H9 (cell line): ENCODE measurements at regions not wholly inside any gene's neighbourhood (a gene's known extent, or its start where the extent isn't known, plus 50 kb on each side); places are given as distances from the start of the nearest gene placed in this dataset.

Source experiments
- DNase-seq: peaks from one replicate; pipeline ENCODE4 v3.0.0-alpha.2; 2017
- H2AFZ ChIP-seq: one replicate; pipeline ENCODE4 v1.6.1; 2013; ENCODE audit warnings: mild to moderate bottlenecking, low read length, control low read depth, moderate library complexity
- H2AK5ac ChIP-seq: 2 replicates; pipeline ENCODE4 v1.6.1; 2013; ENCODE audit warnings: low read length, control low read depth, mixed read lengths; ENCODE audit not compliant: insufficient read length
- H2BK120ac ChIP-seq: one replicate; pipeline ENCODE4 v1.6.1; 2013; ENCODE audit warnings: low read depth, mild to moderate bottlenecking, low read length, control low read depth, inconsistent platforms; ENCODE audit not compliant: poor library complexity, severe bottlenecking
- H2BK12ac ChIP-seq: 2 replicates; pipeline ENCODE4 v1.6.1; 2013; ENCODE audit warnings: low read length, control low read depth, mixed read lengths, low read depth; ENCODE audit not compliant: insufficient read length
- H2BK15ac ChIP-seq: 2 replicates; pipeline ENCODE4 v1.6.1; 2013; ENCODE audit warnings: low read depth, low read length, control low read depth
- H2BK20ac ChIP-seq: one replicate; pipeline ENCODE4 v1.6.1; 2013; ENCODE audit warnings: low read depth, mild to moderate bottlenecking, low read length, control low read depth, inconsistent platforms; ENCODE audit not compliant: poor library complexity, severe bottlenecking
- H2BK5ac ChIP-seq: 2 replicates; pipeline ENCODE4 v1.6.1; 2013; ENCODE audit warnings: low read length, control low read depth, mixed read lengths; ENCODE audit not compliant: insufficient read length
- H3K14ac ChIP-seq: 2 replicates; pipeline ENCODE4 v1.6.1; 2013; ENCODE audit warnings: low read length, control low read depth; ENCODE audit not compliant: insufficient read depth
- H3K18ac ChIP-seq: 2 replicates; pipeline ENCODE4 v1.6.1; 2013; ENCODE audit warnings: low read depth, mild to moderate bottlenecking, mixed read lengths, low read length, control low read depth; ENCODE audit not compliant: insufficient read length
- H3K23ac ChIP-seq: 2 replicates; pipeline ENCODE4 v1.6.1; 2013; ENCODE audit warnings: low read length, control low read depth, mixed read lengths, low read depth; ENCODE audit not compliant: insufficient read length
- H3K23me2 ChIP-seq: 2 replicates; pipeline ENCODE4 v1.6.1; 2013; ENCODE audit warnings: low read depth, mild to moderate bottlenecking, mixed read lengths, low read length, control low read depth; ENCODE audit not compliant: insufficient read length, poor library complexity, severe bottlenecking
- H3K27ac ChIP-seq: 2 replicates; pipeline ENCODE4 v1.5.1; 2013; ENCODE audit warnings: low read length, control low read depth, mixed read lengths, low read depth; ENCODE audit not compliant: insufficient read length
- H3K27me3 ChIP-seq: 2 replicates; pipeline ENCODE4 v1.6.1; 2013; ENCODE audit warnings: low read length, control low read depth, inconsistent platforms; ENCODE audit not compliant: insufficient read depth
- H3K4ac ChIP-seq: 2 replicates; pipeline ENCODE4 v1.6.1; 2013; ENCODE audit warnings: low read depth, mild to moderate bottlenecking, control low read depth, inconsistent platforms, low read length, moderate library complexity
- H3K4me1 ChIP-seq: 2 replicates; pipeline ENCODE4 v1.6.1; 2013; ENCODE audit warnings: low read length, control low read depth, inconsistent platforms; ENCODE audit not compliant: insufficient read depth
- H3K4me2 ChIP-seq: 2 replicates; pipeline ENCODE4 v1.6.1; 2013; ENCODE audit warnings: low read length, control low read depth, mixed read lengths; ENCODE audit not compliant: insufficient read length, insufficient read depth
- H3K56ac ChIP-seq: 2 replicates; pipeline ENCODE4 v1.6.1; 2013; ENCODE audit warnings: low read depth, mild to moderate bottlenecking, mixed read lengths, low read length, control low read depth; ENCODE audit not compliant: insufficient read length
- H3K79me1 ChIP-seq: 2 replicates; pipeline ENCODE4 v1.6.1; 2013; ENCODE audit warnings: low read depth, mild to moderate bottlenecking, moderate library complexity, low read length, control low read depth, inconsistent platforms; ENCODE audit not compliant: insufficient read depth, poor library complexity, severe bottlenecking
- H3K79me2 ChIP-seq: 2 replicates; pipeline ENCODE4 v1.6.1; 2013; ENCODE audit warnings: low read length, control low read depth, inconsistent platforms; ENCODE audit not compliant: insufficient read depth
- H3K9ac ChIP-seq: 2 replicates; pipeline ENCODE4 v1.6.1; 2013; ENCODE audit warnings: low read length, control low read depth, mixed read lengths; ENCODE audit not compliant: insufficient read length; ENCODE audit errors: extremely low read depth
- H3K9me3 ChIP-seq: one replicate; pipeline ENCODE4 v1.6.1; 2013; ENCODE audit warnings: low read depth, low read length, inconsistent platforms; ENCODE audit not compliant: control insufficient read depth
- H3T11ph ChIP-seq: one replicate; pipeline ENCODE4 v1.6.1; 2013; ENCODE audit warnings: mild to moderate bottlenecking, low read length, control low read depth, inconsistent platforms
- H4K20me1 ChIP-seq: one replicate; pipeline ENCODE4 v1.6.1; 2013; ENCODE audit not compliant: control insufficient read depth, insufficient read length, insufficient read depth
- H4K5ac ChIP-seq: 2 replicates; pipeline ENCODE4 v1.6.1; 2013; ENCODE audit warnings: low read depth, mild to moderate bottlenecking, mixed read lengths, low read length, control low read depth; ENCODE audit not compliant: insufficient read length
- H4K8ac ChIP-seq: replicated peaks from 2 replicates; pipeline ENCODE4 v1.6.1; 2013; ENCODE audit warnings: low read length, control low read depth, mixed read lengths, low read depth; ENCODE audit not compliant: insufficient read length
- H4K91ac ChIP-seq: 2 replicates; pipeline ENCODE4 v1.6.1; 2013; ENCODE audit warnings: low read depth, mild to moderate bottlenecking, moderate library complexity, mixed read lengths, low read length, control low read depth; ENCODE audit not compliant: insufficient read length
- H3K27ac Mint-ChIP-seq, 3 experiments: 2 replicates in 2 of 3; 3 replicates in 1 of 3; pipeline ENCODE4 v1.8.0; 2020 to 2021; ENCODE audit warnings: mixed read lengths in 3 of 3, mild to moderate bottlenecking in 1 of 3, moderate library complexity in 1 of 3
- H3K27me3 Mint-ChIP-seq: 2 replicates; pipeline ENCODE4 v1.8.0; 2021; ENCODE audit warnings: low read depth, mild to moderate bottlenecking, moderate library complexity, mixed read lengths
- H3K36me3 Mint-ChIP-seq, 3 experiments: 2 replicates in 2 of 3; 3 replicates in 1 of 3; pipeline ENCODE4 v1.8.0; 2020 to 2021; ENCODE audit warnings: low read depth in 3 of 3, mixed read lengths in 3 of 3; ENCODE audit not compliant: insufficient read depth in 1 of 3
- H3K4me1 Mint-ChIP-seq, 2 experiments: 2 replicates each; pipeline ENCODE4 v1.8.0; 2020; ENCODE audit warnings: mixed read lengths in 2 of 2
- H3K4me3 Mint-ChIP-seq, 2 experiments: 2 replicates in 1 of 2; 3 replicates in 1 of 2; pipeline ENCODE4 v1.8.0; 2020 to 2021; ENCODE audit warnings: mild to moderate bottlenecking in 2 of 2, mixed read lengths in 2 of 2, moderate library complexity in 1 of 2
- H3K9me3 Mint-ChIP-seq, 2 experiments: 2 replicates in 1 of 2; 3 replicates in 1 of 2; pipeline ENCODE4 v1.8.0; 2020; ENCODE audit warnings: mild to moderate bottlenecking in 2 of 2, mixed read lengths in 2 of 2, moderate library complexity in 1 of 2
- CTCF ChIP-seq: fragments of 200-600 bp; sonication (generic); conservative IDR thresholded peaks from 3 replicates; pipeline ENCODE4 v1.8.0; 2021; ENCODE audit warnings: antibody characterized with exemption, mild to moderate bottlenecking
- WGBS: extraction: QIAGEN DNeasy Blood & Tissue Kit; methylation state at CpG from one replicate; pipeline ENCODE4 v1.1.7; 2013; ENCODE audit warnings: missing lambda C conversion rate, low lambda C conversion rate, mixed read lengths; ENCODE audit not compliant: insufficient read length; ENCODE audit errors: extremely low coverage; 5-methylcytosine and 5-hydroxymethylcytosine counted together

- no CpG with 5 or more reads among the region's 2 CpGs for WGBS
- peak overlapping the region in 1 of 3 experiments; percentile 61; a peak in 2 of 7 replicates for H3K27ac Mint-ChIP-seq
- H3K4me1 Mint-ChIP-seq, result peaks cover 46 to 62% of the 10 kb centered on the region in 2 experiments
Measured at GRCh38 chr7:67724955-67725354, 728.3 kb downstream of the TYW1 start.

More at GRCh38 chr7:67724955-67725354, 728.3 kb downstream of the TYW1 start:
- Histone ChIP-seq H2BK120ac (no peak overlapping the region), H3K56ac (no peak overlapping the region), H2AK5ac (no peak overlapping the region), H3K4ac (no peak overlapping the region), H2BK20ac (no peak overlapping the region), H2BK15ac (no peak overlapping the region), H4K8ac (no peak overlapping the region), H3K18ac (no peak overlapping the region), H4K20me1 (no peaks in the 10 kb centered on the region), H2BK5ac (no peak overlapping the region), H3K27me3 (no peaks in the 10 kb centered on the region), H3K23me2 (no peaks in the 10 kb centered on the region), H3T11ph (no peak overlapping the region), H3K27ac (no peak overlapping the region), H3K79me1 (no peaks in the 10 kb centered on the region), H3K9ac (no peak overlapping the region), H3K79me2 (no peaks in the 10 kb centered on the region), H3K9me3 (no peaks in the 10 kb centered on the region), H3K4me1 (peaks cover 3% of the 10 kb centered on the region; the same call in 1 of the 2 replicates), H2BK12ac (no peak overlapping the region), H3K14ac (no peak overlapping the region), H4K5ac (no peak overlapping the region), H3K4me2 (no peak overlapping the region), H4K91ac (no peak overlapping the region), H2AFZ (no peak overlapping the region), H3K23ac (no peak overlapping the region)
- no peaks in the 10 kb centered on the region for H3K36me3 Mint-ChIP-seq
- no peak overlapping the region for H3K4me3 Mint-ChIP-seq
- H3K27me3 Mint-ChIP-seq, result peaks cover 4% of the 10 kb centered on the region; the same call in 1 of the 2 replicates
- H3K9me3 Mint-ChIP-seq, result peaks cover 0 to 1% of the 10 kb centered on the region in 2 experiments; a peak in 2 of 5 replicates
- no peak for TF ChIP-seq CTCF
- DNase-seq, result no peak
